ENCODE measurements at regions not wholly inside any gene's neighbourhood (a gene's known extent, or its start where the extent isn't known, plus 50 kb on each side); places are given as distances from the start of the nearest gene placed in this dataset.

DNA sequence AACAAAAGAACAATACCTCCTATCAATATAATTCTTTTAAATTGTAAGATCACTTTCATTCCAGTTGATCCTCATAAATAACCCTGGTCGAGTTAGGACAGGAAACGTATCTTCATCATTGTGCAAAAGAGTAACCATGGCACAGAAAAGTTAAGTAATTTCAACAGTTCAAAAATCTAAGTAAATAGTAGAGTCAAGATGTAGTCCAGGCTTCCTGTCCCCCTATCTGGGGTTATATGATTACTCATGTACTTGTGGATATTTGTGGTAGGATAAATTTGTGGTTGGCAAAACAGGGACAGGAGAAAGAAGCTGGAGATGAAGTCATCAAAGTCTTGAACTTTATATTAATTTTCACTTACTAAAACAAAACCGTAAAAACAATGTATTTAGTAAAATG lies 772.6 kb downstream of the TSN start:
- TF ChIP-seq CTCF (IDR thresholded peaks at IDR 0.05) (no peak), POLR2A (IDR thresholded peaks at IDR 0.05) (no peak)

All from esophagus squamous epithelium (tissue), 4 donors.